GM12801 (cell line): ENCODE measurements at regions not wholly inside any gene's neighbourhood (a gene's known extent, or its start where the extent isn't known, plus 50 kb on each side); places are given as distances from the start of the nearest gene placed in this dataset.

Source experiments
- CTCF ChIP-seq: IDR thresholded peaks from one replicate; pipeline ENCODE4 v1.5.1; 2011; ENCODE audit warnings: control low read depth; ENCODE audit not compliant: insufficient read length; ENCODE audit errors: extremely low read depth

GRCh38 chr1:208654241-208654640, 410.1 kb upstream of the PLXNA2 start:
- no peak for TF ChIP-seq CTCF

- no peak for TF ChIP-seq CTCF
Measured at GRCh38 chr1:208665936-208666335, 421.8 kb upstream of the PLXNA2 start.

DNA sequence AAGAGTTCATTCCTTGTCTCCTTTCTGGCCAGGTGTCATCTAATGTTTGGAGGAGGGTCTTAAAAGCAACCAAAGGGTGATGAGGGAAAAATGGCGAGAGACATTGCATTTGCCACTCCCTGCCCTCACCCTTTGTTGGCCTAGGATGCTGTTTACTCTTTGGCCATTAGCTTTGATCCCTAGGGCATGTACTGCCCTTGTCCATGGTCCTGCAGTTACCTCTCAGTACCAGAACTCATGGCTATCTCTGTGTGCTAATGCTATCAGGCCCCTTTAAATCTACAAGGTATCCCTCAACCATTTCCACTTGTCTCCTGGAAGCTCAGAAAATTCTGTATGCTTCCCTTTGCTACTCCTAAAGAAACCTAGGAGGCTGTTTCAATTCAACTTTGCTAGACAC, 424.8 kb upstream of the PLXNA2 start:
- TF ChIP-seq CTCF = no peak

DNA sequence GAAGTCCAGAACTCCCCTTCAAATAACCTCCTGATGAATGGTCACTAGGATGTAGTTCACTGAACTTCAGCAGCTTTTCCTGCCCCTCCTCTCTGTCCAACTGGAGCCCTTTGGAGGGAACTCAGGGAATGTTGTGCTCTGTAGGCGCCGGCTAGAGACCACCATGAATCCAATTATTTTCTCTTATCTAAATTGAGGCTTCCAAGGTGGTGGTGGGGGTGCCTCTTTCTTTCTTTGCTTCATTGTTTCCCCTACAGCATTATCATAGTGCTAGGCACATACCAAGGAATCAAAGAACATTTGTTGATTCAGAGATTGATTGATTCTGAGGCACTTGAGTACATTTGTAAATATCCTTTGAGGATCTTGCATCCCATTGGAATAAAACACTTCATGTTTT, 426.6 kb upstream of the PLXNA2 start:
- no peak for TF ChIP-seq CTCF

DNA sequence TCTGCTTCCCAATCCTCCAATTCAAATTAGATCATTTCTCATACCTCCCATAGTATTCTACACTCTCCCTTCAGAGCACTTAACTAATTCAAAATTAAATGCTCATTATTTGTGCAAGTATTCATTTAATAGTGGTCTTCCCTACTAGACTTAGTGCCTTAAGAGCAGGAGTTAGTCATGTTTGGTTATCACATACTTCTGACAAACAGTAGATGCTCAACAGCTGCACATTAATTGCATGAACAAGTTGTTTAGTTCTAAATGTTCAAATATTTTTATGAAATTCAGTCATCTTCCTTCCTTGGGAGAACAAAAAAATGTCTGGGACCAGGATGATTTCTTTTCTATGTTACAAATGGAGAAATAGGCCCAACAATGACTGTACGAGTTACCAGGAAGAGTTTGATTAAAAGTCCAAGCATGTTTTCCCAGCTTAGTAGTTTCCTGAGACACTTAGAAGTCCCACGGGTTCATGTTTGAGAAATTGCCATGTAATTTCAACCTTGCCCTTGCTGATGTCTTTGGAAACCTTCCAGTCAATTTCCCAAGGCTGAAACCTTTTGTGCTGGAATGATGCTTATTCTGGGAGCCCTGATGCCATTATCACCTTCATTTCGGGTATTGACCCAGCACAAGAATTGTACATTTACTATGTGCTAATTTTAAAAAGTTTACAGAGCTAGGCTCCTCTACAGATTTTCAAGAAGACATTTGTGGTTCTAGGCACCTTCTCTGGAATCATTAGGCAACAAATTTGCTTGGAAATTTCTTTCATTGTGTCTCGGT, 437.9 kb upstream of the PLXNA2 start:
- no peak for TF ChIP-seq CTCF

DNA sequence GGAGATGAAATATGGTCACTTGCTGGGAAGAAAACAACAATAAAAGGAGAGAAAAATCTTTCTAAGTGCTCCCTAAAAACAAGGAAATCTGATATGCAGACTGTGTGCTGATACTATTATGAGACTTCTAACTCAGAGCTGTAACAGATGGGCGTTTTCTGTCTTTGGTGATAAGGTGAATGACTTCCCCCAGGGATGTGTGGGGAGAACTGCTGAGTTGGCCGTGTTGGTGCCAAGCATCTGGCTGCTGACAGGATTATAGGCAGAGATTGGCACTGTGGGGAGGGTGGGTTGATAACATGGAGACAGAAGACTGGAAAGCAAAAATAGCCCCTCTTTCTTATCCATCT, 438.5 kb upstream of the PLXNA2 start:
- TF ChIP-seq CTCF = no peak

DNA sequence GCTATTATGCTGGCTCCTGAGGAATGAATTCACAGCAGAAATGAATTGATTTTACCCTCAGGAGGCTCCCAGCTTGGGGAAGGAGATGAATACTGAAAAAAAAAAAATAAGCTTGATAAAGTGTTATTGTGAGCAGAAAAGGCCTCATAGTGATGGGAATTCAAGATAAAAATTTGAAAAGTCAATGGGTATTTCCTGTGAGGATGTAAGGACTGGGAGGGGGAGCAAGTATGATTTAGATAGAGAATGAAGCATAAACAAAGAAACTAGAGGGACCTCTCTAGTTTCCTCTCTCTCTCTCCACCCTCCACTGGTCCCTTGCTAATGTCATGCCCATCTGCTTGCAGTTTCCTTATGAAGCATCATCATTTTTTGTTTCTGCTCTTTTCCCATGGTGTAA, 439.0 kb upstream of the PLXNA2 start:
- no peak for TF ChIP-seq CTCF
